BE2C (cell line): ENCODE measurements at regions not wholly inside any gene's neighbourhood (a gene's known extent, or its start where the extent isn't known, plus 50 kb on each side); places are given as distances from the start of the nearest gene placed in this dataset.

Experiments used
- DNase-seq: peaks from one replicate; pipeline ENCODE4 v3.0.0-alpha.2; 2020
- H3K27me3 ChIP-seq: fragments of 250-450 bp; sonication (Bioruptor Pico); 2 replicates; pipeline ENCODE4 v1.5.1; 2020; ENCODE audit warnings: mild to moderate bottlenecking
- H3K36me3 ChIP-seq: fragments of 250-450 bp; sonication (Bioruptor Pico); 2 replicates; pipeline ENCODE4 v1.5.1; 2020; ENCODE audit warnings: mild to moderate bottlenecking
- H3K4me1 ChIP-seq: fragments of 250-450 bp; sonication (Bioruptor Pico); 2 replicates; pipeline ENCODE4 v1.5.1; 2020
- H3K4me3 ChIP-seq: 2 replicates; pipeline ENCODE4 v1.5.1; 2011; ENCODE audit warnings: low read depth, low read length
- H3K9me3 ChIP-seq: fragments of 250-450 bp; sonication (Bioruptor Pico); 2 replicates; pipeline ENCODE4 v1.5.1; 2020
- TF ChIP-seq, protein P1 (sequence below): IDR thresholded peaks from 2 replicates; pipeline ENCODE4 v1.5.1; 2012; ENCODE audit warnings: mild to moderate bottlenecking, low read depth, low read length

DNA sequence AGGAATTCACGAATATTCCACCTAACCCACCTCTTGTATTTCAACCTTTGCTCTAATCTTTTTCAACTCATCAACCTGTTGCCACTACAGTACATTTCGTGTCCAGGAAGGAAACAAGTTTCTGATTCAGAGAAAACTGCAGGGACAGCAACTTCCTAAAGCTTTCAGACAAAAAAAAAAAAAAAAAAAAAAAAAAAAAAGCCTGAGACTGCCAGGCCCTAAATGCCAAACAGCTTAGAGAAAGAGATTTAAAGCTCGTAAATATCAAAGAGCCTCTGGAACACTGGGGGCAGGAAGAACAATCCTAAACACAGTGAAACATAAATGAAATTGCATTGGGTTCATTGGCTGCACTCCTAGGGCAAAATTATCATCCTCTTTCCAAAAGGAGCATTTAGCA is 411.2 kb upstream of the SPTLC3 start:
- TF ChIP-seq, protein P1, sequence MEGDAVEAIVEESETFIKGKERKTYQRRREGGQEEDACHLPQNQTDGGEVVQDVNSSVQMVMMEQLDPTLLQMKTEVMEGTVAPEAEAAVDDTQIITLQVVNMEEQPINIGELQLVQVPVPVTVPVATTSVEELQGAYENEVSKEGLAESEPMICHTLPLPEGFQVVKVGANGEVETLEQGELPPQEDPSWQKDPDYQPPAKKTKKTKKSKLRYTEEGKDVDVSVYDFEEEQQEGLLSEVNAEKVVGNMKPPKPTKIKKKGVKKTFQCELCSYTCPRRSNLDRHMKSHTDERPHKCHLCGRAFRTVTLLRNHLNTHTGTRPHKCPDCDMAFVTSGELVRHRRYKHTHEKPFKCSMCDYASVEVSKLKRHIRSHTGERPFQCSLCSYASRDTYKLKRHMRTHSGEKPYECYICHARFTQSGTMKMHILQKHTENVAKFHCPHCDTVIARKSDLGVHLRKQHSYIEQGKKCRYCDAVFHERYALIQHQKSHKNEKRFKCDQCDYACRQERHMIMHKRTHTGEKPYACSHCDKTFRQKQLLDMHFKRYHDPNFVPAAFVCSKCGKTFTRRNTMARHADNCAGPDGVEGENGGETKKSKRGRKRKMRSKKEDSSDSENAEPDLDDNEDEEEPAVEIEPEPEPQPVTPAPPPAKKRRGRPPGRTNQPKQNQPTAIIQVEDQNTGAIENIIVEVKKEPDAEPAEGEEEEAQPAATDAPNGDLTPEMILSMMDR = no peak
- H3K27me3 ChIP-seq = no peaks in the 10 kb centered on the region
- no peaks in the 10 kb centered on the region for H3K36me3 ChIP-seq
- H3K4me3 ChIP-seq = no peak overlapping the region
- no peak for DNase-seq
- H3K4me1 ChIP-seq = peaks cover 6% of the 10 kb centered on the region
- no peaks in the 10 kb centered on the region for H3K9me3 ChIP-seq

DNA sequence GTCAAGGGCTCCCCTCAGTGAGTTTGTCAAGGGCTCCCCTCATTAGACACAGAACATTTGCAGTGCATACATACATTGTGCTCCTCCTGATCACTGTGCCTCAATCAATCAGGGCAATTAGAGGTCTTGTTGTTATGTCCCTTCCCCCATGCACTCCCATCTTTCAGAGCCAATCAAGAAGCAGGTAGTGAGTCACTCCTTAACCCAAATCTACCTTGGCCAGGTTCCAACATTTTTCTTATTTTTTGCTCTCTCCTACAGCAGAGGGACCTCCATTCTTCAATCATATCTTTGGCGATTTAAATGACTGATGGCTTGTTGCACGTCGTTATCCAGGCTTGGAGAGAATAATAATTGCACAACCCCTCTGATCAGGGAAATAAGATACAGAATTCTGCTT is 409.9 kb upstream of the SPTLC3 start:
- TF ChIP-seq, protein P1 = no peak
- no peaks in the 10 kb centered on the region for H3K27me3 ChIP-seq
- no peaks in the 10 kb centered on the region for H3K9me3 ChIP-seq
- no peak overlapping the region for H3K4me3 ChIP-seq
- no peak for DNase-seq
- no peaks in the 10 kb centered on the region for H3K36me3 ChIP-seq
- peaks cover 6% of the 10 kb centered on the region for H3K4me1 ChIP-seq

GRCh38 chr20:12599494-12599893 is 409.3 kb upstream of the SPTLC3 start:
- Histone ChIP-seq H3K4me3 (no peak overlapping the region), H3K4me1 (peaks cover 6% of the 10 kb centered on the region), H3K36me3 (no peaks in the 10 kb centered on the region), H3K9me3 (no peaks in the 10 kb centered on the region), H3K27me3 (no peaks in the 10 kb centered on the region)
- no peak for DNase-seq
- TF ChIP-seq, protein P1 = no peak

- H3K4me3 ChIP-seq = no peak overlapping the region
- no peaks in the 10 kb centered on the region for H3K36me3 ChIP-seq
- no peak for DNase-seq
- TF ChIP-seq, protein P1 = no peak
- no peaks in the 10 kb centered on the region for H3K9me3 ChIP-seq
- no peaks in the 10 kb centered on the region for H3K4me1 ChIP-seq
- H3K27me3 ChIP-seq = no peaks in the 10 kb centered on the region
Measured at GRCh38 chr20:12605751-12606150, 403.0 kb upstream of the SPTLC3 start.

- no peaks in the 10 kb centered on the region for H3K9me3 ChIP-seq
- H3K27me3 ChIP-seq = no peaks in the 10 kb centered on the region
- no peaks in the 10 kb centered on the region for H3K4me1 ChIP-seq
- no peak overlapping the region for H3K4me3 ChIP-seq
- DNase-seq = no peak
- TF ChIP-seq, protein P1 = no peak
- H3K36me3 ChIP-seq = no peaks in the 10 kb centered on the region
Measured at GRCh38 chr20:12610871-12611270, 397.9 kb upstream of the SPTLC3 start.

- Histone ChIP-seq H3K9me3 (no peaks in the 10 kb centered on the region), H3K36me3 (no peaks in the 10 kb centered on the region)
- TF ChIP-seq, protein P1 = no peak
Measured at GRCh38 chr20:12614764-12615163, 394.0 kb upstream of the SPTLC3 start.

More at GRCh38 chr20:12614764-12615163, 394.0 kb upstream of the SPTLC3 start:
- Histone ChIP-seq H3K27me3 (no peaks in the 10 kb centered on the region), H3K4me3 (no peak overlapping the region), H3K4me1 (no peaks in the 10 kb centered on the region)
- DNase-seq = no peak
